OCI-LY7 (cell line): ENCODE measurements at regions not wholly inside any gene's neighbourhood (a gene's known extent, or its start where the extent isn't known, plus 50 kb on each side); places are given as distances from the start of the nearest gene placed in this dataset.

Experiments used
- EZH2phosphoT487 ChIP-seq: fragments of 200-600 bp; sonication (generic); IDR thresholded peaks from 2 replicates; pipeline ENCODE4 v1.6.1; 2018; ENCODE audit warnings: low read depth, borderline replicate concordance, mild to moderate bottlenecking, mixed run types, antibody characterized with exemption, low read length, moderate library complexity, mixed read lengths
- TF ChIP-seq, protein P1 (sequence below): fragments of 200-600 bp; sonication (generic); conservative IDR thresholded peaks from 2 replicates; pipeline ENCODE4 v1.5.1; 2014; ENCODE audit warnings: mild to moderate bottlenecking, antibody characterized with exemption, low read length, moderate library complexity, mixed read lengths

DNA sequence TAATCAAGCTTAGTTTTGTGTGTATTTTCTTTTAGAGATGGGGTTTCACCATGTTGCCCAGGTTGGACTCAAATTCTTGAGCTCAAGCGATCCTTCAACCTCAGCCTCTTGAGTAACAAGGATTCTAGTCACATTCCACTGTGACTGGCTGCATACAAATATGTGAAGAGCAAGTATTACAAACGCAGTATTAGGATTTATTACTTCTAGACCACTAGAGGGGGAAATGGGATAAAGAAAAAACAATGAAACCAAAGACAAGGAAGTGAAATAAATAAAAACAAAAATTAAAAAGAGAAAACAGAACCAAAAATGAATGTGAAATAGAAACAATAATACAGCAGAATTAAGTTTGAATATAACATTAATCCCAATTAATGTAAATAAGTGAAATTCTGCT lies 308.7 kb downstream of the ANKRD30A start:
- TF ChIP-seq, protein P1, sequence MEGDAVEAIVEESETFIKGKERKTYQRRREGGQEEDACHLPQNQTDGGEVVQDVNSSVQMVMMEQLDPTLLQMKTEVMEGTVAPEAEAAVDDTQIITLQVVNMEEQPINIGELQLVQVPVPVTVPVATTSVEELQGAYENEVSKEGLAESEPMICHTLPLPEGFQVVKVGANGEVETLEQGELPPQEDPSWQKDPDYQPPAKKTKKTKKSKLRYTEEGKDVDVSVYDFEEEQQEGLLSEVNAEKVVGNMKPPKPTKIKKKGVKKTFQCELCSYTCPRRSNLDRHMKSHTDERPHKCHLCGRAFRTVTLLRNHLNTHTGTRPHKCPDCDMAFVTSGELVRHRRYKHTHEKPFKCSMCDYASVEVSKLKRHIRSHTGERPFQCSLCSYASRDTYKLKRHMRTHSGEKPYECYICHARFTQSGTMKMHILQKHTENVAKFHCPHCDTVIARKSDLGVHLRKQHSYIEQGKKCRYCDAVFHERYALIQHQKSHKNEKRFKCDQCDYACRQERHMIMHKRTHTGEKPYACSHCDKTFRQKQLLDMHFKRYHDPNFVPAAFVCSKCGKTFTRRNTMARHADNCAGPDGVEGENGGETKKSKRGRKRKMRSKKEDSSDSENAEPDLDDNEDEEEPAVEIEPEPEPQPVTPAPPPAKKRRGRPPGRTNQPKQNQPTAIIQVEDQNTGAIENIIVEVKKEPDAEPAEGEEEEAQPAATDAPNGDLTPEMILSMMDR: peak; percentile 55
- TF ChIP-seq EZH2phosphoT487: no peak
